GM18519 (cell line): ENCODE measurements at regions not wholly inside any gene's neighbourhood (a gene's known extent, or its start where the extent isn't known, plus 50 kb on each side); places are given as distances from the start of the nearest gene placed in this dataset.

Experiments used
- ATAC-seq: cut with Tn5 transposase; IDR thresholded peaks from one replicate; pipeline ENCODE4 v1.9.1; 2021; ENCODE audit warnings: mild to moderate bottlenecking, moderate library complexity; ENCODE audit not compliant: unreplicated experiment, low FRiP score

DNA sequence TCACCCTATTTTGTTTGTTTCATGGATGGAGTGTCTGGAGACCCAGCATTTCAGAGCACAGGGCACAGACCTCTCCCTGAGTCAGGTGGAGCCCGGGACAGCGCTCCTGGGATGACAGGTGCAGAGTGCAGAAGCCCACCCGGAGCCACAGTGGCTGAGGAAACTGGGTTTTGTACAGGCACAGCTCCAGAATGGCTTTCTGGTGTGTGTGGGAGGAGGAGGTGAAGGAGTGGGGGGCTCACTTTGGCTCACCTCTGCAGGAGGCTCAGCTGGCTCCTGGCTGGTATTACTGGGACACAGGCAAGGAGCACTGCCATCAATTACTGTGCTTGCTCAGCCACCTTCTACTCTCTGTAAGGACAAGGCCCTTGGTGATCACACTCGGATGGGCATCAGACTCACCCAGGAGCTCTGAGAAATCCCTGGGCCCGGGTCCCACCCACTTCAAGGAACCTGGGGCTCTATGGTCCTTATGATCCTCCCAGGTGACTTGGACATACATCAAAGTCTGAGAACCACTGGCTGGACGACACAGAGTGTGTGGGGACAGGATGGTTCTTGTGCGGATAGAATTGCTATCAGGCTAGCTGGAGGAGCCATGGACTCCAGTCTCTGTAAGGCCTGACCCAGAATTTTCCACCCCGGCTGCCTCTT lies 221.1 kb upstream of the ZNF32 start:
- no peak for ATAC-seq

DNA sequence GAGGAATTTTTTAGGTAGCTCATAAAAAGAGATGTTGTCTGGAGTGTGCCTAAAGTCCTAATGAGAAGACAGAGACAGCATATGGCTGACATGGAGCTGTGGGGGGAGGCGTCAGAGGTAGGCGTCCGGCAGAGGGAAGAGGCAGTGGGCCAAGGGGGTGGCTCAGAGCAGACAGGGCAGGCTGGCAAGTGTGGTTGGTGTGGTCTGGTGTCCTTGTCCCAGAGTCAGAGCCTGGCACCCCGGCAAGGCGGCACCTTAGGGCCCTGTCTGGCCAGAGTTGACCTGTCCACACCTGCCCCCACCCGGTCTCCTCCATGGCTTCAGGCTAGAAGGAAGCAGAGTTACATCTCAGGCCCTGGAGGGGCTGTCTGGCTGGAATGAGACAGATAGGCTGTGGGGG lies 220.3 kb upstream of the ZNF32 start:
- ATAC-seq, result no peak

DNA sequence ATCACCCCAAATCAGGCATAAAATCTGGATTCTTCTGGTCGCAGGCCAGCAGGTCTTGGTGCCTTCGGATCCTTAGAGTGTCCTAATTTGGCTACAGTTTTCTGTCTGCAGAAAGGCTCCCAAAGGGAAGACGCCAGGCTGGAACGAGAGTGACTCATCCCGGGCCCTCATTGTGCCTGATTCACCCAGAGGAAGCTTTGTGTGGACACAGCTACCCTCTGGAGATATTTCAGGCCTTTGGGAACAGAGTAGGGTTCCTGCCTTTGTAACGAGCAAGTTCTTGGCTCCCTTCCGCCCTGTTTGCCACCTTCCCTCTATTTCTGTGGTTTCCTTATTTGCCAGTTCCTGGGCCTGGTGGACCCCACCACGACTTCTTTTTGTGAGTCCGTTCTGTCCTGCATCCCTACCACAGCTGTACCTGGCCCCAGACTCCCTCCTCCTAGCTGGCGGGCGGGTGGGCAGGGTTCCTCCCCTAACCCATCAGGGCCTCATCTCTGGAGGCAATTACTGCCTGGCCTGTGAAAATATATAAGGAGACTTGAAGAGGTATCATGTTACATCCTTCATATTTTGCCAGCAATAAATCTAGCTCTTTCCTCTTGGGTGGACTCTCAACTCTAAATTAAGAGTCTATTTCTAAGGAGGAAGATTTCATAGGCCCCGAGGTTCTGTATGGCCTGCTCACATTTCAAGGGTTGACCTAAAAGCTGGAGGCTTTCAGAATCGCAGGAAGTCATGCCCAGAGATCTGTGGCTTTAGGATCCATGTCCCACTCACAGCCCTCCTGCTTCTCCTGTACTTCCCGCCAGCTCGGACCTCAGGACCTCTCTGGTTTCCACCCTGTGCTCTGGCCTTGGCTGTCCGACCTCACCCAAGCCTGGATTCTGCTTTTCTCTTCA lies 219.2 kb upstream of the ZNF32 start:
- ATAC-seq, result no peak

DNA sequence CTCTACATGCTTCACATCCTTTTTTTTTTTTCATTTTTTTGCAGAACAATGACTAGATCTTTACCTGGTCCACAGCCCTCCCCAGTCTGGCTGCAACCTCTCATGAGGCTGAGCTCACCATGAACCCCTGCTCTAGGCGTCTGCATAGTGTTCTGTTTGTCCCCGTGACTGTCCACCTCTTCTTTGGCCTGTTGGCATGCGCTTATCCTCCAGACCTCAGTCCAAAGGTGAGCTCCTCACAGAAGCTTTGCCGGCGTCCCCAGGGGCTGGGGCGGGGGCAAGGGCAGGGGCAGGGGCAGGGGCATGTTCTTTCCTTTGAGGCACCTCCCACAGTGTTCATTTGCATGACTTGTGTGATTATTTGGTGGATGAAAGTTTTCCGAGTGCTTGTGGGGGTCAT lies 218.4 kb upstream of the ZNF32 start:
- no peak for ATAC-seq

DNA sequence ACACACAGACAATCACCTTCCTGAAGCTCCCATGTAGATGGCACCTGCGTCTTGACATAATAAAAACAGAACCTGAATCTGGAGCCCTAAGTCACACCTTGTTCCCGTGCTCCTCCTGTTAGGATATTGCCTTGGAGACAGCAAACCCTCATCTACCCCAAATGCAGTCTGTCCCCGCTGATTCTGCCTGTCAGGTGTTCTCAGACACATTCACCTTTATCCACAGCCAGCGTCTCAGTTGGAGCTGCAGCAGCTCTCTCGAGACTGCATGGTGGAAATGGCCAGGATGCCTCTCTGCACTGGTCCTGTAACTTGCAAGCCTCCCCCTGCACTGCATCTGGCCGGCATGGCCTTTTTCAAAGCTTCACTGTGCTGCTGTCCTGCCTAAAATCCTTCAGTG lies 218.0 kb upstream of the ZNF32 start:
- no peak for ATAC-seq

DNA sequence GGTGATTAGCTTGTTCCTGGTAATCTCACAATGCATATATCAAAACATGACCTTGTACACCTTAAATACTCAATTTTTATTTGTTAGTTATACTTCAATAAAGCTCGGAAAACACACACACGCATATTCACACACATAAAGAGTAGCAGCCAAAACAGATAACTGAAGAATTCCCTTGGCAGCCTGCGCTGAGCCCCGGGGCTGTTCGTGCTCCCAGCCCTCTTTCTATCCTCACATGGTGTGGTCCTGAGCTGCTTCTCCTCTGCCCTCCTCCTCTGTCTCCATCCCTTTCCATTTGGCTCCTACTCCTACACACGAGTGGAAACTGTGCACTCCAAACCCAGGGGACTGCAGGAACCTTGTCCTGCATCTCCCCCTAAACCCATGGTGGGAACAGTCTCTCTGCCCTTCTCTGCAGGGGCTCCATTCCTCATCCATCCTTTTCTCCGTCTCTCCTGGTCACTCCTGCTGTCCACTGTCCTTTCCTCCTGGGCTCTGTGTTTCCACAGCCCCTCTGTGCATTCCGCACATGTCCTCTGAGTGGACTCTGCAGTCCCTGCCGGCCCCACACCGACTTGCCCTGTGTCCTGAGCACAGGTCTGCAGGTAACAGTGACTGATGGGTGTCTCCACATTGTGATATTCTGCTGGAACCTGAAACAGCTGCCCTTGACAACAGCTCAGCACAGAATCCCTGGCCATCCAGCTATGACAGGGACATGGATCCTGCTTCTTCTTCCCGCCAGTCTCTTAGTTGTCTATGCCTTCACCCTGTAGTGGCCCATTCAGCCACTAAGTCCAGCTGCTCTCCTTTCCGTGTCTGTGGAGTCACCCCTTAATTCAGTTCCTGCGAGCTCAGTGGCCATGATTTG lies 216.8 kb upstream of the ZNF32 start:
- ATAC-seq, result no peak

DNA sequence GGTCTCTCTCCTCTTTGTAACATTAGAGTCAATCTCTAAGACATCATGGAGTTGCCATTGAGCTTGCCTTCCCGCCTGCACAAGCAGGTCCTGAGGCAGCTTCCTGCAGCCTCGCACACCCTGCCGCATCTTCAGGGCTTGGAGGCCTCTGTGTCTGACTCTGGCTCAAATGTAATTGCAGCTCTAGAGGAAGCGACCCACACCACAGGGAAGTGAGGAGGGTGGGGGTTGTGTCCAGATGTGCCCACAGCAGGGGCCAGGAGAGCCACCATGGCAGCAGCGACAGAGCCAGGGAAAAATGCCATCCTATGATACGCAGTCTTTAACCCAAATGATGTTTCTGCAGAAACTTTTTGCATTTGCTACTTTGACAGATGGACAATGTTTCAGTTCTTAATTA lies 216.0 kb upstream of the ZNF32 start:
- no peak for ATAC-seq

DNA sequence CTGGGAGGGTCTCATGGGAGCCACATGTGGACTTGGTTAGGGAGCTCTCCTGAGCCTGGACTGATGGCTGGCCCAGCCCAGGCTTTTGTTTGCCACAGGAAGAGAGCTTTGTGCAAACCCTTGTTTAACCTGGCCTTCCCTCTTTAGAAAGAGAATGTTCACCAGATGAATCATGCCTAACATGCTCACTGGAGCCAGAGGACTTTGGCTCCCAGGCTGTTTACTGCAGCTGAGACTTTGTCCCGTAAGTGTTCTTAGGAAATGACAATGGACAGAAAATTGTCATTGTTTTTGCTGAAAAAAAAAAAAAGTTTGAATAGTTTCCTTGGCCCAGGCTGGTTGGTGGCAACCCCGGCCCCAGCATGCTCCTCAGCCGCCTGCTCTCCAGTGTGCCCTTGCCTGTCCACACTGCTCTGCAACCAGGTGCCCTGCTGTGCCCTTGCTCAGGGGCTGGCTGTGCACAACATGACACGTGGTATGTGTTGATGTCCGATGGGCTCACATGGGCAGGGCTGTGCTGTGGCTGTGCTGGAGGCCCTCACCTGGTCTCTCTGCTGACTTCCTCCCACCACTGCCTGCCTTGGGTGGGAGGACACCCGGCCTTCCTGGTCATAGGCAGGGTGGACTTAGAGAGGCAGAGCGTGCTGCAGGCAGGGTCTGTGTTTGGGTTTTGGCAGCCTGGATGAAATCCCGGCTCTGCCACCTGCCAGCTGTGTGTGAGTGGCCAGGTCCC lies 215.3 kb upstream of the ZNF32 start:
- ATAC-seq, result no peak

DNA sequence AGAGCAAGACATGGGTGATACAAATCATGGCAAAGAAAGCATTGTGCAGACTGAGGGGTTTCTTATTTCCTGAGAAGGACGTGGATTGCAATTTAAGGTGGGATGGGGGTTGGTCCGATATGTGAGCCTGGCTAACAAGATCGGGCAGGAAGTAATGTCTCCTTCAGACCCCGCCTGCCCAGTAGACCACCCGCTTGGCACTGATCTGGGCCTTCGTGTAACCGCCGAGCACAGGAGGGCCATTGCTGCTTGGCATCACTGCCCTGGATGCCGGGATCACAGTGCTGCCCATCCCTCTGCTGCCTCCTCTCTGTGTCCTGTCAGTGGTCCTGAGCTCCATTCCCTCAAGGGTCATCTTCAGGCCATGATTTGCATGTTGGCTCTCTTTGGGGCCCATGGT lies 214.6 kb upstream of the ZNF32 start:
- no peak for ATAC-seq

DNA sequence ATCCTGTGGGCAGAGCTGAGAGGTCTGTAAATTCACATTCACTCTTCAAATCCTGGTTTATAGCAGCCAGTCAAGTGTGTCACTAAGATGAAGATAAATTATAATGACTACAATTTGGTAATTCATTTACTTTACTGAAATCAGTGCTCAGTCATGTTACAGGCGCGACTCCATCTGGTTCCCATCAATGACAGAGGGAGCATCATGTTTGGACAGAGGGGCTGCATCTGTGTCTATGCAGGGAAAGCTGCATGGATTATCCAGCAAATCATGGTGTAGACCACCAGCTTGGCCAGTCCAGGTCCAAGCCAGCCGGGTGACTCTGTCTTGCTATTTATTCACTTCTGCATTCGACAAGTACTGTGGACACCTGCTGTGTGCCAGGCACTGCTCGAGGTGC lies 214.1 kb upstream of the ZNF32 start:
- no peak for ATAC-seq

DNA sequence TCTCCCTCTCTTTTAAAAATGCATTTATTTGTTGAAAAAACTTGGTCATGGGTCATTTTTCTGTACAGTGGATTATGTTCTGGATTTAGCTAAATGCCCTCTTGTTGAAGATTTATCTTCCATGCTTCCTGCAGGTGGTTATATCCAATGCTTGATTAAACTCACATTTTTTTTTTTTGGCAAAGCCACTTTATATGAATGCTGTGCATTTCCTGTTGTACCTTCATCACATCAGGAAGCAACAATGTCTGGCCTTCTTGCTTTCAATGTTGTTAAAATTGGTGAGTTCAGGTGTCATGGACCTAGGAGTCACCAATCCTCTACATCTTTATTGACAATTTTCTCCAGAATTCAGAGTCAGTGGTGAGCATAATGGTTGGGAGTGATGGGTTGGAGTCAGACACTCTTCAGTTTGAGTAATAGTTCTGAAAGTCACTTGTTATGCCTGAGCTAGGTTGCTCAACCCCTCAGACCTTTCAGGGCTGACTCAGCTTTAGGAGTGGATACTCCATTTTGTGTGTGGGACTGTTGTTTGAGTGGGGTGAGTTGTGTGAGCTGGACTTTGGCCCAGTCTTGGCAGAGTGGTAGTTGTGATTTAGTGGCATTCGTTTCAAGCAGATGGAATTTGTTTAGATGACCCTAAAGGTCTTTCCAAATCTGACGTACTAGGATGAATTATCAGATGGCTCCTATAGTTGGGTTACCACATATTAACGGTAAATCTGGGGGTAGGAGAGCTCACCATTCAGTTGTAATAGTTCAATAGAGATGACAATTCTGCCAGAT lies 213.5 kb upstream of the ZNF32 start:
- ATAC-seq, result no peak

DNA sequence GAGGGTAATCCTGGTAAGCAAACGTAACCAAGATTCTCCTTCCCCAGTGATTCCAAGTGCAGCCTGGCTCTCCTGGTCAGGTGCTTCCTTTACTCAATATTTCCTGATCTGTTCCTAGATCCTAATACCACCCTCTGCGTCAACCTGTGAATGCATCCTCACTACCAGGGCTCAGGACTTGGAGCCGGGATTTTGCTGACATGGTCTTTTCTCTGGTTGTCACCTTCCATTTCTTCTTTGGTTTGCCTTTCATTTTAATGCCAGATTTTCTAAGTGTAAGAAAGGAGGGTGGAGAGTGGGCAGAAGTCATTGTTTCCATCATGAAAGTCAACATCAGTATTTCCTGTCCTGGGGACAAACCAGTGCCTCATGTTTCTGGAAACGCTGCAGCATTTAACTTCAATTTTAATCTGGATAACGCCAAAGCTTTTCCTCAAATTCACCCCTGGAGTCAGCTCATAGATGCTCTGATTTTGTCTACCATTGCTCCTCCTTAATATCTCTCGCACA lies 210.4 kb upstream of the ZNF32 start:
- ATAC-seq, result no peak

DNA sequence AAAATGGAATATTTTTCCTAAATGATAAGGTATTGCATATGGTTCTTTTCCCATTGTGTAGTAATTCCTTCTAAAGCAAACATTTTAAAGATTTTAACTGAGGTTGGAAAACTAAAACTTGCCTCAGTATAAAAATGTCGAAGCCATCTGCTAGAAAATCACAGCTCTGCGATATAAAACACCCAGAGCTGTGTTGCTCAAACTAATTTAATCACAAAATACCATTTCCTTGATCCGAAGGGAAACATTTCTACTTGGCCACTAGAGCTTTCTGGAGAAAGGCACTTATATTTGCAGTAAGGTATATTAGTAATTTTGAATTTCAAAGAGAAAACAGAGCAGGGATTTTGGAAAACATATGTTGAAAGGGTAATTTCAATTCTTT lies 209.2 kb upstream of the ZNF32 start:
- ATAC-seq, result no peak

DNA sequence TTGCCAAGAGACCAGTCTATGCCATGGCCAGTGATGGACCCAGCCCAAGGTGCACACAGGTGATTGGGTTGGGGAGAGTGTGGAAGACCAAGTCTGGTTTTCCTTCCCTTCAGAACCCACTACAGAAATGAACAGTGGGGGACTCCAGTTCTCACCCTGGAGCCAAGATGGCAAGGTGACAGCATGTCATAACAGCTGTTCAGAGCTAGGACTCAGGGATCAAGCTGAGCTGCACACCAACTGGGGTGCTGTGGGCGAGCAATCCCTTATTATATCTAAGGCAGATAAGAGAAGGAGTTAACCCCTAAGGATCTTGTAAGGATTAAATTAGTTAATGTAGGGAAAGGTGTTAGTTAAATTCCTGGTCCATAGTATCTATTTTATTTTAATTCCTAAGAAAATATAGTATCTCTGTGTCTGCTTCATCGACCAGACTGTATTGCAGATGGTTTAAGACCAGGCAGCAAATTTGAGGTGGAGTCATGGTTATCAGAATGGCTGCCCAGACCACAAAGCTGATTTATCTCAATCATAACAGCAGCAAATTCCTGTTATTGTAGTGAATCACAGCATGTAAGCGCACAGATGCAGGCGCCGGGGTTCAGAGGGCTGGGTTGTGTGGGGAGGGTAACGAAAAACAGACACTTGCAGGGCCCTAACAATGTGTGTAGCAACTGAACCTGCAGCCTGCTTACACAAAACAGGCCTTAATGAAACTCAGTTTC lies 208.7 kb upstream of the ZNF32 start:
- ATAC-seq, result no peak

DNA sequence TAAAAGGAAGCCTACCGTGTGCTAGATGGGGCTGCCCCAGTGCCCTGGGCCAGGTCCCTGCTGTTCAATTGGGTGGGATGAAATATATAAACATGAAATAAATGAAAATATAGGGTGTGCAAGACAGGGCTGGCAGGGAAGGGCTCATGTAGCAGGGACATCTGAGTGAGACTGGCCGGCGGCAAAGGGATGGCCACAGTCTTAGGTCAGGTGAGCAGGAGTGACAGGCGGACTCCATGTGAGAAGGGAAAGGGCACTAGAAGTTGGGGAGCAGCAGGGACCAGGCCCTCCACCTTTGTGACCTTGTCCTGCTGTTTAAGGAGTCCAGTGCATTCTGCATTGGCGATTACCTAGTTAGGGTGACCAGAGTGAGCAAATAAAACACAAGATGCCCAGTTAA lies 207.6 kb upstream of the ZNF32 start:
- ATAC-seq, result no peak

DNA sequence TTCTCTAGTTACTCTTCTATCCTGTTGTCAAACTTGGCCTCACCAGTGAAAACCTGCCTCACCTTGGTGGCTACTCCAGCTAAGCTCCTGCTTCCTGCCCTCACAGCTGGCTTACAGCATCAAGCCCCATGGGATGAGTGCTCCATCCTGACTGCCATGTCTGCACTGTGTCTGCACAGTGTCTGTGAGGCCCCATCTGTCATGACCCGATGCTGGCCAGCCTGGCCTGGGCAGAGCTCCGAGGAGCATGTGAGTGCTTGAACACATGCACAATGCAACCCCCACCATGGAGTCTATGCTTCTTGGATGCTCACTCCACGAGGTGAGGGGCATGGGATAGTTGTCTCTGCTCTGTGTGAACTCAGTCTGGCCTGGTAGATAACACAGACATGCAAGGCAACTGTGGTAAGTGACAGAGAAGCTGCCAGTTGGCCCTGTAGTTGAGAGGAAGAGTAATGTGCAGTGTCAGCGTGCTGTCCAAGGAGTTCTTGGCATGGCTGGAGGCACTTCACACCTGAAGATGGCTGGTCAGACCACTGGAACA lies 207.1 kb upstream of the ZNF32 start:
- ATAC-seq, result no peak

DNA sequence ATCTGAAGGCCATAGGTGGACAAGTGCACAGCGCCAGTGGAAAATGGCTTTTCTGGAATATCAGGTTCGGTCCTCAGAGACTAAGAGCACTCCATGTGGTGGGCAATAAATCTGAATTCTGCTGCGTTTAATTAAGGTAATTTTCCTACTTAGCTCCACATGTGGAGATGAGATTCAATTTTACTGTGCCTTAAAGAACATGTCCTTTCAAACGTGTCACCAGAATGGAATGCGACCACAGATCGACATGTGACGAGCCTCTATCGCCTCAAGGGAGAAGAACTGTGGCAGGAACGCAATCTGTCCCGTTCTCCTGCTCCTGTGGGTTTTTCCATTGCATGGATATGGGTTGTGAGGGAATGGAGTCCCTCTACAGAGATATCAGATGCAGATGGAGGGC lies 205.3 kb upstream of the ZNF32 start:
- ATAC-seq, result no peak

DNA sequence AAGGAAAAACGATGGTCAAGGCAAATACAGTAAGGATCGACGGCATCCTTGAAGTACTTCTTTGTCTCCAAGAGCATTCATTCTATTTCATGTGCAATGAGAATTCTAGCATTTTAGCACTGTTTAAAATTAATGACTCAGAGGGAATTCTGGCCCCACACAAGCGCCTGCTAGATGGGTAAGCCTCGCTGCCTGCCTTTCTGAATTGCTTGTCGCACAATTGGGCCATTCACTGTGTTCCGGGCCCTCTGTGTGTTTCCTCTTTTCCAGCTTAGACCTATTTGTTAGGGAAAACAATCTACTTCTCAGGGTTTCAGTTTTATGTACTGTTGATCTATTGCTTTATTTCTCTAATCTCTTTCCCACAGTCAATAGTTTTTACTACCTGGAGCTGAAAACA lies 204.7 kb upstream of the ZNF32 start:
- no peak for ATAC-seq
